PC-9 (cell line): ENCODE measurements at regions not wholly inside any gene's neighbourhood (a gene's known extent, or its start where the extent isn't known, plus 50 kb on each side); places are given as distances from the start of the nearest gene placed in this dataset.

Experiments used
- BruUV-seq: library from RNA; stranded (reverse); fragments of 400-500 nt; replicated peaks from 2 replicates; lab custom pipeline; 2021; lab: Mats Ljungman, UMichigan
- CTCF ChIA-PET: fragments of 300-600 bp; sonication (Branson Sonifier 250); formaldehyde crosslinking; loops from one replicate; lab custom pipeline; 2022; ENCODE audit warnings: antibody characterized with exemption; lab: Charles Lee
- POLR2A ChIA-PET: fragments of 300-600 bp; sonication (Branson Sonifier 250); formaldehyde crosslinking; loops from one replicate; lab custom pipeline; 2022; ENCODE audit warnings: antibody characterized with exemption; ENCODE audit not compliant: unreplicated experiment; lab: Charles Lee
- DNase-seq, 2 experiments: peaks; one replicate each; pipeline versions ENCODE4 v3.0.0 to v3.0.0-alpha.2; 2015 to 2022; ENCODE audit warnings: mixed read lengths in 1 of 2
- H2AFZ ChIP-seq: fragments of 200-600 bp; sonication (generic); 2 replicates; pipeline ENCODE4 v1.8.1; 2017; ENCODE audit warnings: antibody characterized with exemption
- H3F3A ChIP-seq: fragments of 200-600 bp; sonication (generic); 2 replicates; pipeline ENCODE4 v1.8.1; 2017; ENCODE audit warnings: antibody characterized with exemption, mild to moderate bottlenecking, low read depth; ENCODE audit not compliant: insufficient read depth
- H3K27ac ChIP-seq: fragments of 200-600 bp; sonication (generic); 2 replicates; pipeline ENCODE4 v1.6.1; 2016; ENCODE audit warnings: mixed run types
- H3K27me3 ChIP-seq: fragments of 200-600 bp; sonication (generic); 2 replicates; pipeline ENCODE4 v1.6.1; 2016; ENCODE audit warnings: low read depth, mixed run types; ENCODE audit not compliant: insufficient read depth
- H3K36me3 ChIP-seq: fragments of 200-600 bp; sonication (generic); 2 replicates; pipeline ENCODE4 v1.6.1; 2016; ENCODE audit warnings: low read depth, mixed run types
- H3K4me1 ChIP-seq: fragments of 200-600 bp; sonication (generic); replicated peaks from 2 replicates; pipeline ENCODE4 v1.6.1; 2016; ENCODE audit warnings: mixed run types; ENCODE audit not compliant: insufficient read depth
- H3K4me2 ChIP-seq: fragments of 200-600 bp; sonication (generic); 2 replicates; pipeline ENCODE4 v1.6.1; 2017; ENCODE audit warnings: mixed run types
- H3K4me3 ChIP-seq: fragments of 200-600 bp; sonication (generic); 2 replicates; pipeline ENCODE4 v1.6.1; 2016; ENCODE audit warnings: mixed run types
- H3K79me2 ChIP-seq: fragments of 200-600 bp; sonication (generic); 2 replicates; pipeline ENCODE4 v1.6.1; 2017; ENCODE audit warnings: low read depth, mixed run types
- H3K9me2 ChIP-seq: fragments of 200-600 bp; sonication (generic); 2 replicates; pipeline ENCODE4 v1.8.1; 2017; ENCODE audit warnings: mild to moderate bottlenecking; ENCODE audit not compliant: insufficient read depth
- H3K9me3 ChIP-seq: fragments of 200-600 bp; sonication (generic); 2 replicates; pipeline ENCODE4 v1.8.1; 2016; ENCODE audit warnings: low read depth; ENCODE audit not compliant: insufficient read depth
- H4K20me1 ChIP-seq: fragments of 200-600 bp; sonication (generic); 2 replicates; pipeline ENCODE4 v1.8.1; 2017; ENCODE audit not compliant: insufficient read depth
- EZH2 ChIP-seq: fragments of 200-600 bp; sonication (generic); IDR thresholded peaks from 2 replicates; pipeline ENCODE4 v1.8.0; 2017; ENCODE audit warnings: antibody characterized with exemption, low read depth
- intact Hi-C: fragments of 100-400 bp; cut with micrococcal nuclease; formaldehyde crosslinking; loops from one replicate; pipeline ENCODE4 v1.10.0; 2022; ENCODE audit not compliant: unreplicated experiment
- TF ChIP-seq, protein P1 (sequence below): fragments of 200-600 bp; sonication (generic); conservative IDR thresholded peaks from 2 replicates; pipeline ENCODE4 v1.6.1; 2017; ENCODE audit warnings: mixed run types, antibody characterized with exemption, mild to moderate bottlenecking, moderate library complexity

DNA sequence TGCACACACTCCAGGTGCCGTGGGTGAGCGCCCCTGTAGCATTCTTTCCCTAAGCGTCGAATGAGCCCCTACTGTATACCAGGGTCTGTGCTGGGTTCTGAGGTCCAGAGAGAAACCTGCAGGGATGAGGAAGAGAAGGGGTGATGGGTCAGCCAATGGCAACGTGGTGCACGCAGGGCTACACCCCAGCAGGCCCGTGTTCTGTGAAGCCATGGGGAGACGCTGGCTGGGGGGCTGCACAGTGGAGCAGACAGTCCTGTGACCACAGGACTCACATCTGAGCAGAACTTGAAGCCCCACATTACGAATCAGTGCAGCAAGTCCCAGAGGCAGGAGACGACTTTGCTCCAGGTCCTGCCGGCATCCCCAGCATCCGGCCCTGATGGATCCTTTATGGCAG is 1481.4 kb downstream of the BRD1 start:
- Histone ChIP-seq H4K20me1 (no peaks in the 10 kb centered on the region; the same call in 1 of the 2 replicates), H3K27me3 (peaks cover 93% of the 10 kb centered on the region), H3K4me3 (no peak overlapping the region), H2AFZ (no peak overlapping the region), H3K36me3 (no peaks in the 10 kb centered on the region), H3K27ac (no peak overlapping the region), H3K4me2 (no peak overlapping the region), H3K9me3 (no peaks in the 10 kb centered on the region), H3F3A (no peaks in the 10 kb centered on the region), H3K9me2 (no peaks in the 10 kb centered on the region), H3K79me2 (no peaks in the 10 kb centered on the region), H3K4me1 (no peaks in the 10 kb centered on the region)
- POLR2A ChIA-PET, result no interaction called here
- no TSS peak for BruUV-seq
- intact Hi-C loops, result no loop called here
- no peak for DNase-seq
- CTCF ChIA-PET, result no interaction called here
- TF ChIP-seq, protein P1, sequence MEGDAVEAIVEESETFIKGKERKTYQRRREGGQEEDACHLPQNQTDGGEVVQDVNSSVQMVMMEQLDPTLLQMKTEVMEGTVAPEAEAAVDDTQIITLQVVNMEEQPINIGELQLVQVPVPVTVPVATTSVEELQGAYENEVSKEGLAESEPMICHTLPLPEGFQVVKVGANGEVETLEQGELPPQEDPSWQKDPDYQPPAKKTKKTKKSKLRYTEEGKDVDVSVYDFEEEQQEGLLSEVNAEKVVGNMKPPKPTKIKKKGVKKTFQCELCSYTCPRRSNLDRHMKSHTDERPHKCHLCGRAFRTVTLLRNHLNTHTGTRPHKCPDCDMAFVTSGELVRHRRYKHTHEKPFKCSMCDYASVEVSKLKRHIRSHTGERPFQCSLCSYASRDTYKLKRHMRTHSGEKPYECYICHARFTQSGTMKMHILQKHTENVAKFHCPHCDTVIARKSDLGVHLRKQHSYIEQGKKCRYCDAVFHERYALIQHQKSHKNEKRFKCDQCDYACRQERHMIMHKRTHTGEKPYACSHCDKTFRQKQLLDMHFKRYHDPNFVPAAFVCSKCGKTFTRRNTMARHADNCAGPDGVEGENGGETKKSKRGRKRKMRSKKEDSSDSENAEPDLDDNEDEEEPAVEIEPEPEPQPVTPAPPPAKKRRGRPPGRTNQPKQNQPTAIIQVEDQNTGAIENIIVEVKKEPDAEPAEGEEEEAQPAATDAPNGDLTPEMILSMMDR, result no peak
- no peak for TF ChIP-seq EZH2

GRCh38 chr22:48345631-48346030 is 1482.0 kb downstream of the BRD1 start:
- intact Hi-C loops, result no loop called here
- H3K36me3 ChIP-seq, result no peaks in the 10 kb centered on the region
- no peak for DNase-seq
- no peaks in the 10 kb centered on the region for H3F3A ChIP-seq
- no peak overlapping the region for H2AFZ ChIP-seq
- ChIA-PET CTCF (no interaction called here), POLR2A (no interaction called here)
- no peaks in the 10 kb centered on the region for H3K4me1 ChIP-seq
- peaks cover 93% of the 10 kb centered on the region for H3K27me3 ChIP-seq
- H3K4me3 ChIP-seq, result no peak overlapping the region
- H3K9me3 ChIP-seq, result no peaks in the 10 kb centered on the region
- no peaks in the 10 kb centered on the region; the same call in 1 of the 2 replicates for H4K20me1 ChIP-seq
- TF ChIP-seq EZH2, result peak; percentile 32
- TF ChIP-seq, protein P1, result no peak
- H3K4me2 ChIP-seq, result no peak overlapping the region
- no peaks in the 10 kb centered on the region for H3K79me2 ChIP-seq
- no peak overlapping the region for H3K27ac ChIP-seq
- no peaks in the 10 kb centered on the region for H3K9me2 ChIP-seq
- no TSS peak for BruUV-seq

- Histone ChIP-seq H3K4me3 (no peak overlapping the region), H2AFZ (no peak overlapping the region), H3K9me2 (no peaks in the 10 kb centered on the region), H3K27me3 (peaks cover 100% of the 10 kb centered on the region), H3K4me1 (no peaks in the 10 kb centered on the region), H3K27ac (no peak overlapping the region), H3F3A (no peaks in the 10 kb centered on the region), H3K4me2 (no peak overlapping the region), H3K79me2 (no peaks in the 10 kb centered on the region), H4K20me1 (no peaks in the 10 kb centered on the region; the same call in 1 of the 2 replicates), H3K9me3 (no peaks in the 10 kb centered on the region), H3K36me3 (no peaks in the 10 kb centered on the region)
- BruUV-seq, result no TSS peak
- intact Hi-C loops, result no loop called here
- DNase-seq, result no peak
- TF ChIP-seq, protein P1, result no peak
- TF ChIP-seq EZH2, result no peak
- CTCF ChIA-PET, result no interaction called here
- POLR2A ChIA-PET, result no interaction called here
These were observed 1484.2 kb downstream of the BRD1 start for GRCh38 chr22:48343461-48343860.
